Stimulated activated CD8-positive, alpha-beta memory T cell treated with anti-CD3 and anti-CD28 coated beads, Interleukin-2, amount 100 ng/mL, for 48 hours (primary cell): ENCODE measurements at regions not wholly inside any gene's neighbourhood (a gene's known extent, or its start where the extent isn't known, plus 50 kb on each side); places are given as distances from the start of the nearest gene placed in this dataset.

Experiments used
- DNase-seq, 2 donors: peaks; one replicate each; pipeline ENCODE4 v3.0.0-alpha.2; 2020; ENCODE audit warnings: low read depth in 2 of 2

- DNase-seq, result no peak
Observed at GRCh38 chr3:72058493-72059081, 273.6 kb upstream of the PROK2 start.

- no peak for DNase-seq
Observed at GRCh38 chr3:72055436-72055835, 270.5 kb upstream of the PROK2 start.

- DNase-seq, result no peak
Observed at GRCh38 chr3:72054976-72055375, 270.0 kb upstream of the PROK2 start.

GRCh38 chr3:72052841-72053409 lies 268.0 kb upstream of the PROK2 start:
- DNase-seq, result no peak

- no peak for DNase-seq
Observed at GRCh38 chr3:72050771-72051170, 265.8 kb upstream of the PROK2 start.

GRCh38 chr3:72050048-72050632 lies 265.2 kb upstream of the PROK2 start:
- DNase-seq, result no peak

- no peak for DNase-seq
Observed at GRCh38 chr3:72049300-72049699, 264.4 kb upstream of the PROK2 start.

- no peak for DNase-seq
Observed at GRCh38 chr3:72048873-72049272, 263.9 kb upstream of the PROK2 start.

- DNase-seq, result no peak
Observed at GRCh38 chr3:72047221-72047871, 262.4 kb upstream of the PROK2 start.

- DNase-seq, result no peak
Observed at GRCh38 chr3:72044231-72044855, 259.4 kb upstream of the PROK2 start.

- no peak for DNase-seq
Observed at GRCh38 chr3:72043204-72044133, 258.5 kb upstream of the PROK2 start.

GRCh38 chr3:72042397-72043203 lies 257.7 kb upstream of the PROK2 start:
- DNase-seq, result no peak

- DNase-seq, result no peak
Observed at GRCh38 chr3:72041511-72041910, 256.6 kb upstream of the PROK2 start.

GRCh38 chr3:72041076-72041475 lies 256.1 kb upstream of the PROK2 start:
- no peak for DNase-seq

GRCh38 chr3:72039677-72040076 lies 254.7 kb upstream of the PROK2 start:
- DNase-seq, result no peak

- DNase-seq, result no peak
Observed at GRCh38 chr3:72036899-72037298, 252.0 kb upstream of the PROK2 start.

- DNase-seq, result no peak
Observed at GRCh38 chr3:72035606-72036005, 250.7 kb upstream of the PROK2 start.

GRCh38 chr3:72034986-72035385 lies 250.0 kb upstream of the PROK2 start:
- DNase-seq, result no peak

GRCh38 chr3:72033666-72034428 lies 248.9 kb upstream of the PROK2 start:
- no peak for DNase-seq
